Colon (tissue), 2 donors: ENCODE measurements at regions not wholly inside any gene's neighbourhood (a gene's known extent, or its start where the extent isn't known, plus 50 kb on each side); places are given as distances from the start of the nearest gene placed in this dataset.
"Not testable (repeated sequence)": the region's sequence is repeated elsewhere in the genome, so short reads cannot be mapped to it uniquely, and the experiment has no call there.

ENCODE experiments used
- FAIRE-seq: peaks from 2 replicates; lab custom pipeline; 2012; peaks lifted over from hg19 to GRCh38; lab: Jason Lieb, UNC
- donor health status: control.
- donor health status: control.

DNA sequence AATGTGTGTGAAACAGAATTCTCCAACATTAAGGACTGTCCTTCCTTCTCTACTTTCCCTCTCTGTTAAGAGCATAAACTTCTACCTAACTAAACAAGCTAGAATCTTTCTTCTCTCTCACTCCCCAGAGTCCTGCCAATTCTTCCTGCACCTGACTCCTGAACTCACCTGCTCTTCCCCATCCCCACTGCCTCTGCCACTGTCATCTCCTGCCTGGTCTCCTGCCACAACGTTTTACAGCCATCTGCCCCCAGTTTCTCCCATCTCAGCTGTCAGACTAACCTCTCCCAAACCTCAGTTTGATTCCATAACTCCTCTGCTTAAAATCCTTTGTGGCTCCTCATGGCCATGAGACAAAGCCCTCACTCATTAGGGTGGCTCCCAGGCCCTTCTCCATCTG, 119.8 kb upstream of the FOXN2 start:
- no peak for FAIRE-seq

DNA sequence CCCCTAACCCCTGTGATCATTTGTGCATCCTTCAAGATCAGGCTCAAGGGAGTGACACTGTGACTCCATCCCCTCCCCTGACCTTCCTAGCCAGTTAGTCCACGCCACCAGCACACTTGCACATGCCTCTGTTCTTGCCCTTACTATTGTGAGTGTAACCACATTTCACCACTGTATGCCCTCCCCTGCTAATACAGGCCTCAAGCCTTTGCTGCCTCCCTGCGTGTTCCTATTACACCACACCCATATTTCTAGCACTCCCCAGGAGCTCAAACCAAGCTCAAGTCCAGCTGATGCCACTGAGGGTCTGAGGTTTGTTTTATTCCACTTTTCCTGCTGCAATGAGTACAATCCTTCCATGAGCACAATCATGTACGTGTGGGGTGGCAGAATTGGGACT, 119.3 kb upstream of the FOXN2 start:
- no peak for FAIRE-seq

GRCh38 chr2:48197618-48198017, 116.9 kb upstream of the FOXN2 start:
- no peak for FAIRE-seq

DNA sequence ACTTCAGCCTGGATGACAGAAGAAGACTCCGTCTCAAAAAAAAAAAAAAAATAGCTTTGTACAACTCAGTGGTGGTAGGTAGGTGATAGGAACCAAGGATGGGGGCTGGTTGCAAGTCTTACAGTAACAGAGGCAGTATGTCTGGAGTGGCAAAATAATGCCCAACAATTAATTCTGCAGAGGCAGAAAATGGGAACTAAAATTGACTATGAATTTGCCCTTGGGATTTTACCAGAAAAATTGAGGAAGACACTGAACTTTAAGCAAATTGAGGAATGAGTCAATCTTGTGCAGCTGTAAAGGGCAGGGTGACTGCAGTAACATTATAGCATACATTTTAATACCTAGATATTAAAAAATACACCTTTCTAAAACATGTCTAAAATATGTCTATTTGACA, 116.1 kb upstream of the FOXN2 start:
- FAIRE-seq: no peak

DNA sequence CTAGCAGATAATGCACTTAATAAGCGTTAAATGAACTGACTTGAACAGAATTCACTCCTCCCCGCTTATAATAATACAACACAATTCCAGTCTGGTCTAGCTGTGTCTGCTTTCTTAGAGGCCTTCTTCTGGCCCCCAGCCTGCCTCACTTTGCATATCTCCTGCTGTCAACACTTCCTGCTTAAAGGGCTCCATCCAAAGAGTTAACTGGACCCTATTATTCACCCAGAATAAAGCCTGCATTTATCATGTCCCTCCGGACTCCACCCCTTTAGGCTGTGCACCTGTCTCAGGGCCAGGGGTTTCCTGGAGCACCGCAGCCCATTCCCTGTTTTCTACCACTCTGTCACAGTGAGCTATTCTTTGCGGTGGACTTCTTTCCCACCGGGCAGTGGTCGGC, 115.4 kb upstream of the FOXN2 start:
- FAIRE-seq: no peak

- no peak for FAIRE-seq
Observed at GRCh38 chr2:48200620-48201293, 113.7 kb upstream of the FOXN2 start.

DNA sequence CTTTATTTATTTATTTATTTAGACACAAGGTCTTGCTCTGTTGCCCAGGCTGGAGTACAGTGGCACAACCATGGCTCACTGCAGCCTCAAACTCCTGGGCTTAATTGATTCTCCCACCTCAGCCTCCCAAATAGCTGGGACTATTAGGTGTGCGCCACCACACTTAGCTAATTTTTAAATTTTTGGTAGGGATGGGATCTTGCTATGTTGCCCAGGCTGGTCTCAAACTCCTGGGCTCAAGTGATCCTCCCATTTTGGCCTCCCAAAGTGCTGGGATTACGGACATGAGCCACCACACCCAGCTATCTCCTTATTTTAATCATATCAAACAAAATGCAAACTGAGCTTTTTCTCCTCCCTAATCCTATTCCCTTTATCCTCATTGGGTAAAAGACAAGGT, 113.0 kb upstream of the FOXN2 start:
- FAIRE-seq: not testable (repeated sequence)

GRCh38 chr2:48202863-48203642, 111.4 kb upstream of the FOXN2 start:
- no peak for FAIRE-seq

DNA sequence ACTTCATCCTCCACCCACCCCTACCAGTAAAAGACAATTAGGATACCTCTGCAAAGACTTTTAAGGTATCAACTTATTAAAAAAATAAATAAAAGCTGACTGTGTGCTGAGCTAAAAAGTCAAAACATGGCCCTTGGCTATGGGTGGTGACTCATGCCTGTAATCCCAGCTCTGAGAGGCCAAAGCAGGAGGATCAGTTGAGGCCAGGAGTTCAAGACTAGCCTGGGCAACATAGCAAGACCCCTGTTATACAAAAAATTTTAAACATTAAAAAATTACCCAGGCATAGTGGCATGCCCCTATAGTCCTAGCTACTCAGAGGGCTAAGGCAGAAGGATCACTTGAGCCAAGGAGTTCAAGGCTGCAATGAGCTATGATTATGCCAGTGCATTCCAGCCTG, 110.8 kb upstream of the FOXN2 start:
- no peak for FAIRE-seq

- no peak for FAIRE-seq
Observed at GRCh38 chr2:48204750-48205136, 109.7 kb upstream of the FOXN2 start.

- no peak for FAIRE-seq
Observed at GRCh38 chr2:48205137-48205798, 109.2 kb upstream of the FOXN2 start.

GRCh38 chr2:48206056-48206656, 108.3 kb upstream of the FOXN2 start:
- not testable (repeated sequence) for FAIRE-seq

GRCh38 chr2:48207201-48207641, 107.3 kb upstream of the FOXN2 start:
- no peak for FAIRE-seq

- FAIRE-seq: no peak
Observed at GRCh38 chr2:48207851-48208250, 106.6 kb upstream of the FOXN2 start.

GRCh38 chr2:48209214-48209885, 105.1 kb upstream of the FOXN2 start:
- FAIRE-seq: no peak

- FAIRE-seq: no peak
Observed at GRCh38 chr2:48210189-48210588, 104.3 kb upstream of the FOXN2 start.

- FAIRE-seq: no peak
Observed at GRCh38 chr2:48213646-48214045, 100.8 kb upstream of the FOXN2 start.

DNA sequence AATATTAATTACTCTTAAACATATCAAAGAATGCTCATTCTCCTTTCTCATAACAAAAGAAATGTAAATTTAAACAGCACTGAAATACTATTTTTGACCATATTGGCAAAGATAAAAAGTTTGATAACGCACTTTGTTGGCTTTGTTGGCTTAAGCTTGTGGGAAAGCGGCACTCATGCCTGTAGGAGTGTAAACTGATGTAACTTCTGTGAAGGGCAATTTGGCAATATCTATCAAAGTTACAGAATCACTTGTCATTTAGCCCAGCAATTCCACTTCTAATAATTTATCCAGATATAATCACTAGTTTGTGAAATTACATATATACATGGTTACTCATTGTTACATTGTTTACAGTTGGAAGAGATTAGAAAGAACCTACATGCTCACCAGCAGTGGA, 96.3 kb upstream of the FOXN2 start:
- FAIRE-seq: no peak

DNA sequence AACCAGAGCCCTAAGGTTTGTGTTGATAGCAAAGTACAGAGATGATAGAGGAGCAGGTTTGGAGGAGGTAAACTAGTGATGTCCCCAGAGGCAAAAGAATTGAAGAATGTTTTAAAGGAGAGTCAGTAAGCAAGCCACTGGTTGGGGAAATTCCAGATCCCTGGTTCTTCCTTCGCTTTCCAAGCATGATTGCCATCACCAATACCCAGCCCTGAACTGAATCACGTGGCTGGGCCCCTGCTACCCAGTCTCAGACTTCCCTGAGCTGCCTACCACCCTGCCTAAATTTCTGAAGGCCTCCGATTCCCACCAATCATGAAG, 95.3 kb upstream of the FOXN2 start:
- no peak for FAIRE-seq

- no peak for FAIRE-seq
Observed at GRCh38 chr2:48219555-48220436, 94.7 kb upstream of the FOXN2 start.

DNA sequence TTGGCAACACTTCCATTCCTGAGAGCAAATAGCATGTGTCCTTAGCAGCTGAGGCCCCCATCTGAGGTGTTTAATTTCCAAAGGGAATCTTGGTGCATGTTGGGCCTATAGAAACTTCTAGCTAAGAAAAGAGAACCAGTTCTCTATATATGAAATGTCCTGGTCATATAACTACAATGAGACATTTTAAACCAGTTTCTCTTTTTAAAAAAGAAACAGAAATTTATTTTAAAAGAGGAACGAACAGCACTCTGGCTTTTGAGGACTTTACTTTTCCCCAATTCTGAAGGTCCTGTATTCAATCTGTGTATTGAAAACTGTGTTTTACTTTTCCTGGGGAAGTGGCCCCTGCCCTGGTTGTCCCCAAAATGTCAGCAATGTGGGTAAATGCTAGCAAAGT, 94.0 kb upstream of the FOXN2 start:
- FAIRE-seq: no peak
